ENCODE measurements at regions not wholly inside any gene's neighbourhood (a gene's known extent, or its start where the extent isn't known, plus 50 kb on each side); places are given as distances from the start of the nearest gene placed in this dataset.

DNA sequence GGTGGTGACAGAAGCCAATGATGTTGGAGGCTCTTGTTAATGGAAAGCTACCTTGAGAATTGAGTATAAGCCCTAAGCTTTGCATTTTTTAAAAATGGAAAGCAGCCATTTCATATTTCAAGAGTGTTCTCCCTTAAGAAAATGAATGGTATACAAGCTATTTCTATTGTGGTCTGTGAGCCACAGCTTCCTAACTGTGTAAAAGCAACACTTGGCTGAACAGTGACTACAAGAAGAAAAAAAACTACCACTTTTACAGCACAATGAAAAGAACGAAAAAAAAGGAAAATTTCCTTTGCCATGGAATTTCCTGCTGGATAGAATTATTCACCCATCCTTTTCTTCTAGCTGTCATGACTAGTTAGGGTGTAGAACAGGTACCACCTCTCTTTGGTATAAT is 397.1 kb upstream of the BTBD3 start:
- no peak overlapping the region for H3K4me3 ChIP-seq (ENCODE audit: low read depth, low read length)
- DNase-seq (ENCODE audit: low read depth) = no peak
- TF ChIP-seq, protein P1, sequence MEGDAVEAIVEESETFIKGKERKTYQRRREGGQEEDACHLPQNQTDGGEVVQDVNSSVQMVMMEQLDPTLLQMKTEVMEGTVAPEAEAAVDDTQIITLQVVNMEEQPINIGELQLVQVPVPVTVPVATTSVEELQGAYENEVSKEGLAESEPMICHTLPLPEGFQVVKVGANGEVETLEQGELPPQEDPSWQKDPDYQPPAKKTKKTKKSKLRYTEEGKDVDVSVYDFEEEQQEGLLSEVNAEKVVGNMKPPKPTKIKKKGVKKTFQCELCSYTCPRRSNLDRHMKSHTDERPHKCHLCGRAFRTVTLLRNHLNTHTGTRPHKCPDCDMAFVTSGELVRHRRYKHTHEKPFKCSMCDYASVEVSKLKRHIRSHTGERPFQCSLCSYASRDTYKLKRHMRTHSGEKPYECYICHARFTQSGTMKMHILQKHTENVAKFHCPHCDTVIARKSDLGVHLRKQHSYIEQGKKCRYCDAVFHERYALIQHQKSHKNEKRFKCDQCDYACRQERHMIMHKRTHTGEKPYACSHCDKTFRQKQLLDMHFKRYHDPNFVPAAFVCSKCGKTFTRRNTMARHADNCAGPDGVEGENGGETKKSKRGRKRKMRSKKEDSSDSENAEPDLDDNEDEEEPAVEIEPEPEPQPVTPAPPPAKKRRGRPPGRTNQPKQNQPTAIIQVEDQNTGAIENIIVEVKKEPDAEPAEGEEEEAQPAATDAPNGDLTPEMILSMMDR (IDR thresholded peaks at IDR 0.05; ENCODE audit: control insufficient read depth, extremely low read depth, insufficient read depth) = no peak

DNA sequence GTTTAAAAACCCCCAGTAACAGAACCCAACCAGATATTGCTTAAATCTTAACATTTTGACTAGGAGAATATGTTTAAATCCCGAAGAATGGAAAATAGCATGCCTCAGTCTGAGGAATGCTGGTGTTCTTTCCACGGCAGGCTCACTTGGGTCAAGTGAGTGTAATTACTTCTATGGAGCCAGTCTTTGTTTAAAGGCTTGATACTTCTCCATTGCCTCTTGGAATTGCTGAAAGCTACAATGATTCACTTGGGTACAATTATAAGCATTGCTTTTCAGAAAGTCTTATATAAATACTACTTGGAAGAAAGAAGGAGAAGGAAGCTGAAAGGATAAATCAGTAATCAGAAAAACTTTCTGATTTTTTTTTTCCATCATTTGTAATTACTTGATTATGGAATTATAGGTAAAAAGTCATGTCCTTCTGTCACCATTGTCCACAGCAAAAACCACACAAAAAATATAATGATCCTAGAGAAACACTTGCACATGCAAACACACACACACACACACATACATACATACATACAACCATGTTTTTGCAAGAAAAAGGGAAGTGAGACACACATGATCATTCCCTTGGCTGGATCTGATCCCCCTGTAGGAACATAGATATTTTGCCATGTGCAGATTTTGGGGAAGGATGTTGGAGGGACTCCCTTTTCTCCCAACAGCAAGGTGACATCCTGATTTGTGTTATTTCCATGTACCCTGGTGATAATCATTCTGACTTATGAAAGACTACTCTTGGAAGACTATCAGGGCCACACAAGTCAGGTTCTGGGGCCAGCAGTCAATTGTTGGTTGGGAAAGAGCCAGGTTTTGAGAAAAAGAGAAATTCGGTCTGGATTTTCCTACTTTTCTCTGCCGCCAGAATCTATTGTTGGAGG is 396.0 kb upstream of the BTBD3 start:
- TF ChIP-seq, protein P1 (IDR thresholded peaks at IDR 0.05; ENCODE audit: control insufficient read depth, extremely low read depth, insufficient read depth) = no peak
- DNase-seq (ENCODE audit: low read depth) = no peak
- no peak overlapping the region for H3K4me3 ChIP-seq (ENCODE audit: low read depth, low read length)

DNA sequence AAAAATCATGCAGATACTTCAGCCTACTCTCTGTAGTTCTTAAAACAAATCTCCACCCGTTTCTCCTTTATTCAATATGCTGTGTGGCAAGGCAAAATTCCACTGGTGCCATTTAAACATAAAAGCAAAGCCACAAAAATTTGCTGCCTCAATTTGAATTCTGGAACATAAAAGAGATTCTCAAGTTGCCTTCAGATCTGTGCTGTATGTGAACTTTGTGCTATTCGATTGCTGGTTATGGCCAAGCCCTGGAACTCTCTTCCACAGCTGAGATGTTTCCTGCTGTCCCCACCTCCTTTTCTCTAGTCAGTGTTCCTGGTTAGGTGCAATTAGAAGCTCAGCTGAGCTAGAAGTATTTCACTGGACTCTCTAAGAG is 395.3 kb upstream of the BTBD3 start:
- DNase-seq (ENCODE audit: low read depth) = no peak
- H3K4me3 ChIP-seq (ENCODE audit: low read depth, low read length) = no peak overlapping the region
- TF ChIP-seq, protein P1 (IDR thresholded peaks at IDR 0.05; ENCODE audit: control insufficient read depth, extremely low read depth, insufficient read depth) = no peak

GRCh38 chr20:11529047-11529446 is 388.6 kb upstream of the BTBD3 start:
- TF ChIP-seq, protein P1 (IDR thresholded peaks at IDR 0.05; ENCODE audit: control insufficient read depth, extremely low read depth, insufficient read depth) = no peak
- no peak for DNase-seq (ENCODE audit: low read depth)
- no peak overlapping the region for H3K4me3 ChIP-seq (ENCODE audit: low read depth, low read length)

DNA sequence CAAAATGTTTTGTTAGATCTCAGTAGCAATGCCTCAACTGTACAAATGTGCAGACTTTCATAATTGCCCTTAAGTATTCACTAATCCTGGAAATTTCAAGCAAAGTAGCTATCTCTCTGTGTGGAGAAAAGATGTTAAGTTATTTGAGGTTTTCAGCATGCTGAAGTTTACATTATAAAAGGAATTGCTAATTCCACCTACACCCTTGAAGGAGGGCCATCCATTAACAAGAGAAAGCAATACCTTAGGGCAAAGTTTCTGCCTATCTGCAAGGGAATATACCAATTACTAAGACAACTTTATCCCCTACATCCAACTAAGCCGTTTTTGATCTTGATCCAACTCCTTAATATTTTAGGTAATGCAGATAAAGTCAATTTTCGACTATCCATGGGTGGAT is 380.7 kb upstream of the BTBD3 start:
- DNase-seq (ENCODE audit: low read depth) = no peak
- no peak overlapping the region for H3K4me3 ChIP-seq (ENCODE audit: low read depth, low read length)
- TF ChIP-seq, protein P1 (IDR thresholded peaks at IDR 0.05; ENCODE audit: control insufficient read depth, extremely low read depth, insufficient read depth) = no peak

DNA sequence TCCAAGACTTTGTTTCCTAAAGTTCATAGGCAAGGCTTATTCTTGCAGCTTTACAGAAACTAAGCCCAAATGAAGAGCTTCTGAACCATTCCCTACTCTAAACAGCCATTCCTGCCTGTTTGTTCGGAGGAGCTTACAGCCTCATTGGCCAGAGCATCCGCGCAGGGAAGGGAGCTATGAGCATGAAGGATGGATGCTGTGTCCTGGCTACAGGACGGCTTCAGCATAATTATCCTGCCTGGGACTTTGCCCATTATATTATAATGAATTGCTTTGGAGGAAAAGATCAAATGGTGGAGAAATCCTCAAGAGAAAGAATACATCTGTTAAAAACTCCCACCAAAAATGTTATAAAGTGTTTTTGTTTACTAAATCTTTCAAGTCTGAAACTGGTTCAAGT is 378.2 kb upstream of the BTBD3 start:
- H3K4me3 ChIP-seq (ENCODE audit: low read depth, low read length) = no peak overlapping the region
- DNase-seq (ENCODE audit: low read depth) = no peak
- TF ChIP-seq, protein P1 (IDR thresholded peaks at IDR 0.05; ENCODE audit: control insufficient read depth, extremely low read depth, insufficient read depth) = no peak

DNA sequence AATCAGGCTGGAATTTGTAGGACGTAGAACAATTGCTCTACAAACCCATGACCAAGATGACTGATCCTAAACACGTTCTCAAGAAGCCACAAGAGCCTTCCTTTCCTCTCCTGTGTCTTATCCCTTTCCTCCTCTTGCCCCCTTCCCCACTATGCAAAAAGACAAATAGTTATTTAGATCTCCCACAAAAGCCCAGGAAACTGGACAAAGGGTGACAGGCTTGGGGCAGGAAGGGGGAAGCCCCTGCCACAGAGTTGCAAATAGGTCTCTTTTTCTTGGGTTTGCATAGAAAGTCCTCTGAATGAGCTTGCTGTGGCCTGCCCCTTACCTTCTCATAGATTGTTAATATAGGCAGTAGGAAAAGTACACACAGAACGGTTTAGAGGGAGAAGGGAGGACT is 377.1 kb upstream of the BTBD3 start:
- TF ChIP-seq, protein P1 (IDR thresholded peaks at IDR 0.05; ENCODE audit: control insufficient read depth, extremely low read depth, insufficient read depth) = no peak
- no peak overlapping the region for H3K4me3 ChIP-seq (ENCODE audit: low read depth, low read length)
- DNase-seq (ENCODE audit: low read depth) = no peak

Measured in LNCaP clone FGC (cell line).